Activated naive CD4-positive, alpha-beta T cell treated with anti-CD3 and anti-CD28 coated beads, Interleukin-2, amount 10 ng/mL, durations not matched to agents 7 days and 5 days (primary cell): ENCODE measurements at regions not wholly inside any gene's neighbourhood (a gene's known extent, or its start where the extent isn't known, plus 50 kb on each side); places are given as distances from the start of the nearest gene placed in this dataset.

Source experiments
- CTCF ChIA-PET: fragments of 350-600 bp; sonication (Branson Sonifier 250); formaldehyde crosslinking; loops from one replicate; lab custom pipeline; 2021; ENCODE audit warnings: antibody characterized with exemption; lab: Charles Lee
- DNase-seq: peaks from one replicate; pipeline ENCODE4 v3.0.0-alpha.2; 2020
- H3K27ac Mint-ChIP-seq: one replicate; pipeline ENCODE4 v1.8.0; 2021; ENCODE audit warnings: mild to moderate bottlenecking, moderate library complexity, mixed read lengths
- H3K27me3 Mint-ChIP-seq: one replicate; pipeline ENCODE4 v1.8.0; 2021; ENCODE audit warnings: mild to moderate bottlenecking, mixed read lengths
- H3K36me3 Mint-ChIP-seq: one replicate; pipeline ENCODE4 v1.8.0; 2021; ENCODE audit warnings: mixed read lengths
- H3K4me1 Mint-ChIP-seq: one replicate; pipeline ENCODE4 v1.8.0; 2021; ENCODE audit warnings: mixed read lengths
- H3K4me3 Mint-ChIP-seq: one replicate; pipeline ENCODE4 v1.8.0; 2021; ENCODE audit warnings: mild to moderate bottlenecking, moderate library complexity, mixed read lengths
- H3K9me3 Mint-ChIP-seq: one replicate; pipeline ENCODE4 v1.8.0; 2021; ENCODE audit warnings: mixed read lengths

DNA sequence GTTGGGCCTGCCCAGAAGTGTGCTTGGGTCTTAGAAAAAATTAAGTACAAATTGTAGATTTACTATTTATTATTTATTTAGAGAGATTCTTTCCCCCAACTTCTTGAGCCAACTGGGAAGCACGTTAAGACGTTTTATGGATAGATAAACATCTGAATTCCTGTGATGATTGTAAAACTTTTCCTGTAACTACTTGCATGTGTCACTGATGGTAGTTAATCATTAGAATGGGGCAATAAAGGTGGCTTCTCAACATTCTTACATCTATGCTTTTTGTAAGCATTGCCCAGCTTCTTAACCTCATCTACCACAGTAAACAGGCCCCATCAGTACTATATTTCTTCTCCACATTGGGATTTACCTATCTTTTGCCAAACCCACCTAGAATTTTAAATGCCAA, 559.8 kb downstream of the LMO4 start:
- Mint-ChIP-seq H3K27me3 (no peaks in the 10 kb centered on the region), H3K4me3 (no peak overlapping the region), H3K4me1 (no peaks in the 10 kb centered on the region), H3K36me3 (no peaks in the 10 kb centered on the region), H3K9me3 (no peaks in the 10 kb centered on the region), H3K27ac (no peak overlapping the region)
- DNase-seq = no peak
- CTCF ChIA-PET = no interaction called here

DNA sequence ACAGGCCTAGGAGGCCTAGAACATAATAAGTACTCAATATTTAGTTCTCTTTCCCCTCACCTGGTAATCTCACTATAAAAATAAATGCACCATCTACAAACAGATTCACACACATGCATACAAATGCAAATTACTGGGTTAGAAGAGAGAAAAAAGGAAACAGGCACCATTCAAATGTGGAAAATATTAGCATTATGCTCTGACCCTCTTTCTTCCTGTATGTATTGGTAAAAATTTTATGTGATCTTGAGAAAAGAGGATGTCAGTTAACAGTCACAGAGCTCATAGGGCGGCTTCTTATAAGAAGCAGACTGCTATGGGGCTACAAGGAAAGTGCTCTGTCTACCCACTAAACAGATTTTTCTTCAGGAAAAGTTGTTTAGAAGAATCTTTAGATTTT, 565.4 kb downstream of the LMO4 start:
- Mint-ChIP-seq H3K27me3 (no peaks in the 10 kb centered on the region), H3K4me3 (no peak overlapping the region), H3K27ac (no peak overlapping the region), H3K9me3 (no peaks in the 10 kb centered on the region), H3K4me1 (no peaks in the 10 kb centered on the region), H3K36me3 (no peaks in the 10 kb centered on the region)
- CTCF ChIA-PET = no interaction called here
- DNase-seq = no peak

DNA sequence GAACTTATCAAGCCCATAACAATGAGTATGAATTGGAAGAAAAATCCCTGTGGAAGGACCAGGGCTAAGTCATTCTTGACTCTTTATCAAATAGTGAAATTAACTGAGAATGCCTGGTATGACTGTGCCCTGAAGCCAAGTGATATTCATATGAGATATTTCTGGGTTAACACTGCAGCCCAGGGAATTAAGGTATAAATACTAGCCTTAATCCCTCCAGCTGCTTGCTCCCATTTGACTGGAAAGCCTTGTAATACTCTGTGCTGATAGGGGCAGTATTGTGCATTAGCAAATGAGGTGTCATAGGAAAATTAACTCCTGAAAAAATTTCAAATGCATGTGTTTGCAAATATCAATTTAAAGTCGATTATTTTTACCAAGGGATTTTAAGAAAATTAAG, 568.8 kb downstream of the LMO4 start:
- H3K27ac Mint-ChIP-seq = no peak overlapping the region
- H3K27me3 Mint-ChIP-seq = no peaks in the 10 kb centered on the region
- H3K4me1 Mint-ChIP-seq = no peaks in the 10 kb centered on the region
- no peak overlapping the region for H3K4me3 Mint-ChIP-seq
- DNase-seq = no peak
- no peaks in the 10 kb centered on the region for H3K9me3 Mint-ChIP-seq
- no peaks in the 10 kb centered on the region for H3K36me3 Mint-ChIP-seq
- CTCF ChIA-PET = no interaction called here

DNA sequence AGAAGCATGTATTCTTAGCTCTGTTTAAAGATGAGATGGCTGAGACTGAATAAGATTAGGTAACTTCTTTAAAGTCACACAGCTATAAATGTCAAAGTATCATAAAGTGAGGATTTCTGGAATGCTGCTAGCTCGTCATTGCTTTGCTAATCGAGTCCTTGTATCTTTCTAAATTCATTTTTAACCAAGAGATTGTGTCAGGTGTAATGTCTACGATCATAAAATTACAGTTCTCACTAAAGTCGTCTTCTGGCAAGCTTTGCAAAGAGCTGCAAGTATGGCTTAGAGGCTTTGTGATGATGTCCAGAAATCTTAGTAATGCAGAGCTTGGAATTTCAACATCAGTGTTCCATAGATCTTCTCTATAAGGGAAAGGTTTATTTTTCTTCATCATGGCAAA, 569.8 kb downstream of the LMO4 start:
- no peak for DNase-seq
- H3K27me3 Mint-ChIP-seq = no peaks in the 10 kb centered on the region

DNA sequence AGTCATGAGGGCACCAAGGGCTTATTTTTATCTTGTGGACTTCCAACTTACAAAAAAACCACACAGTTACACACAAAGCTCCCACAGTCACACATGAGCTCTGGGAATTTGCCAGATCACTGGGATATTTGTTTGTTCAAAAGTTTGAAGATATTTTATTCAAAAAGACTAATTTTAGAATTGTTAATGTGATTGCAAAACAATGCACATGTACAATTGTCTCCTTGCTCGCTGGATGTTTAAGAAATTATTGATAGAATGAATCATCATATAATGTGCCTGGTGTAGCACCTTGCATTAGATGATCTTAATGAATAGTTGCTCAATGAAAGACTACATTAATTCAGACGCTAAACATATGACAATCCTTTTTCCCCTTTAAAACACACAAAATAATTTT, 570.3 kb downstream of the LMO4 start:
- no peak overlapping the region for H3K27ac Mint-ChIP-seq
- no peak for DNase-seq
- no peaks in the 10 kb centered on the region for H3K27me3 Mint-ChIP-seq
- CTCF ChIA-PET = no interaction called here
- no peaks in the 10 kb centered on the region for H3K4me1 Mint-ChIP-seq
- no peak overlapping the region for H3K4me3 Mint-ChIP-seq
- no peaks in the 10 kb centered on the region for H3K36me3 Mint-ChIP-seq
- H3K9me3 Mint-ChIP-seq = no peaks in the 10 kb centered on the region

More for the DNA sequence above, 569.8 kb downstream of the LMO4 start:
- Mint-ChIP-seq H3K36me3 (no peaks in the 10 kb centered on the region), H3K4me3 (no peak overlapping the region), H3K27ac (no peak overlapping the region), H3K9me3 (no peaks in the 10 kb centered on the region), H3K4me1 (no peaks in the 10 kb centered on the region)
- CTCF ChIA-PET = no interaction called here

DNA sequence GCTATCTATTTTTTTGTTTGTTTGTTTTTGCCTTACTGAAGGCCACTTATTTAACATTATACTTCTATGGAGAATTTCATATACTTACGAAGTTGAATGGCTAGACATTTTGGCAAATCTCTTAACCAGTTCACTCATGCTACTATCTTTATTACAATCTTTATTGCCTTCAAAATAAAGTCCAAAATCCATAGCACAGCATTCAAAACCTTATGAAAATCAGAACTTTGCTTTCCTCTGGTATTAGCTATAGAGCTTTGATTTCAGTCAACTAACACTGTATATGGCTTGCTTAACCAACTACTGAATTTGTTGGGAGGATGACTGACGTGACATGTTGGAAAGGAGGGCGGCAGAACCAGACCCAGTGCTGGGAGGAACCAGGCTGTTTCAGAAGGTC, 571.1 kb downstream of the LMO4 start:
- DNase-seq = no peak
- Mint-ChIP-seq H3K4me1 (no peaks in the 10 kb centered on the region), H3K27ac (no peak overlapping the region), H3K9me3 (no peaks in the 10 kb centered on the region), H3K36me3 (no peaks in the 10 kb centered on the region), H3K4me3 (no peak overlapping the region), H3K27me3 (no peaks in the 10 kb centered on the region)
- CTCF ChIA-PET = no interaction called here

DNA sequence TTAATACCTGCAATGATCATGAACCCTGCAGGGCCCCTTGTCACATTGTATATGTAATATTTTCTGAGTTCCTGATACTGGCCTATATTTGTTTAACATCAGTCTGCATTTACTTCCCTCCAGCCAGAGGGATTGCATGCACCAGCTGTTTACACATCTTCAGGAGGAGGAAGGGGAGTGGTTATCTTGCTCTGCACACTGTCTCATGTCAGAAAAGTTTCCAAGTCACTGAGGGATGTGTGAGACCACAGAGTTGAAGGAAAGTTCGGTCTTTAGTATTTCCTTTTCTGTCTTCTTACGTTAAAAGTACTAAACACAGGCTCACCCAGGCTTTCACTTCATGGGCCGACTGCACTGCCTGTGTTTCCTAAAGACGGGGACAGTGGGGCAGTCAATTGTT, 574.1 kb downstream of the LMO4 start:
- H3K36me3 Mint-ChIP-seq = no peaks in the 10 kb centered on the region
- no peaks in the 10 kb centered on the region for H3K27me3 Mint-ChIP-seq
- H3K27ac Mint-ChIP-seq = no peak overlapping the region
- no peak overlapping the region for H3K4me3 Mint-ChIP-seq
- H3K9me3 Mint-ChIP-seq = no peaks in the 10 kb centered on the region
- DNase-seq = no peak
- CTCF ChIA-PET = no interaction called here
- no peaks in the 10 kb centered on the region for H3K4me1 Mint-ChIP-seq

DNA sequence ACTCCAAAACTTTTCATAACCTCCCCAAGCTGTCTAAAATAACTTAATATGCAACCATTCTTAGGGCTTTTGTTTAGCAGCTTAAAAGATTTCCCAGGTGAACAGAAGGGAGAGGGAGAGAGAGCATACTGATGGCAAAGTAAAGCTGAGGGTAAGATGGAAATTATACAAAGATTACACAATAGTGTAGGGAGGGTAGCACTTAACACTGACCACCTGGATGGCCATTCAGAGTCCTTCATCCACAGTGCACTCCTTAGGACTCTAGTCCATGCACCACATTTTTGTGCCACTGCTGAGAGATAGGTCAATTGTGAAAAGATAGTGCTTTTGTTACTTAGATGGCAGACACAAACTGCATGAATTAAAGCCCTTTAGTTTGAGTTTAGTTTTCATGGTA, 574.6 kb downstream of the LMO4 start:
- Mint-ChIP-seq H3K27me3 (no peaks in the 10 kb centered on the region), H3K4me1 (no peaks in the 10 kb centered on the region), H3K27ac (no peak overlapping the region), H3K36me3 (no peaks in the 10 kb centered on the region), H3K9me3 (no peaks in the 10 kb centered on the region), H3K4me3 (no peak overlapping the region)
- CTCF ChIA-PET = no interaction called here
- no peak for DNase-seq

DNA sequence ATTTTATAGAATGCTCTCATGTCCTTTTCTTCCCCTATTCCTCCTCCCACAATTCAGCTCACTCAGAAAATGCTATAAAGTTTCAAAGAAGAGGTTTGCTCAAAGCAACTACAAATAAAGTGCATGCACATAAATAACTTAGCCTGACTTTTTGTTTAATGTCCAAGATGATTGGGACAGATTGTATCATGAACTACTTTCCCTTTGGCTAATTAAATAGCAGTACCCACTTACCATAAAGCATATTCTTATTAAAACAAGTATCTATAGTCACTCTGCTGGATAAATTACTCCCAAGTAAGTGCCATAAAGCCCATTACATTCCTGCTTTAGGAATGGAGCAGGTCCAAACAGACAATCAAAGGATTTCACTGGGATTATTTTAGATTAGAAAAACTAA, 576.0 kb downstream of the LMO4 start:
- Mint-ChIP-seq H3K4me1 (no peaks in the 10 kb centered on the region), H3K9me3 (no peaks in the 10 kb centered on the region), H3K36me3 (no peaks in the 10 kb centered on the region), H3K27ac (no peak overlapping the region), H3K27me3 (no peaks in the 10 kb centered on the region), H3K4me3 (no peak overlapping the region)
- CTCF ChIA-PET = no interaction called here
- no peak for DNase-seq

DNA sequence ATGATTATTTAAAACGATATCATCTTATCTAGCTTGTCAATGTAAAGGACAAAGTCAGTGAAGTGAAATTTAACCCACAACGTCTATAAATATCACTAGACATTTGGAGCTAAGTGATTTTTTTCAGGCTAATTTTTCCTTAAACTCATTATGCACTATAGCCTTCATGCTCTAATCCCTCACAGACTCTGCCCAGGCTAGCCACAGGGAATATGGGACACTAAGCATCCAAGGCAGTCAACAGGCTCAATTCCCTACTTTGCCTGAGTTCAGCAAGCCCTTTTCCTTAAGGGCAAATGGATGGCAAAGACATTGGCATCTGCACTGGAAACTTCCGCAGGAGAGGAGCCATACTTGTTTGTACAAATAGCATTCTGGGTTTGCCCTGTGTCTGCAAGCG, 577.0 kb downstream of the LMO4 start:
- no peak overlapping the region for H3K27ac Mint-ChIP-seq
- DNase-seq = no peak
- H3K4me3 Mint-ChIP-seq = no peak overlapping the region
- H3K9me3 Mint-ChIP-seq = no peaks in the 10 kb centered on the region
- CTCF ChIA-PET = no interaction called here
- no peaks in the 10 kb centered on the region for H3K4me1 Mint-ChIP-seq
- no peaks in the 10 kb centered on the region for H3K36me3 Mint-ChIP-seq
- H3K27me3 Mint-ChIP-seq = no peaks in the 10 kb centered on the region

DNA sequence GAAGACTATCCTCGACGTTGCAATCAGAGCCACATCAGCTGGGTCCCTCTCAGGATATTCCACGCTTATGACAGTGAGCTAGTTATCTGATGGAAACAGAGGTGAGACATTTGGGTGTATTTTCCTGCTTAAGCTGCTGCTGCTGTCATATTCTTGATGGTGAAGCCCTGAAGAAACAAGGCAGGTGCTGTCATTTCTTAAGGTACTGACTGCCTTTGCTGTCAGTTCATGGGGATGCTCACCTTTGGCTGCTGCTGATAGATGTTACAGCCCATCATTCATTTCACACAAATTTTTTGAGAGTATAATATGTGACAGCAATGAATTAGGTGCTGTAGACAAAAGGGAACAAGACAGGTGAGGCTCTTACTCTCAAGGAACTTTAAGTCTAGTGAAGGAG, 577.4 kb downstream of the LMO4 start:
- H3K36me3 Mint-ChIP-seq = no peaks in the 10 kb centered on the region
- no peaks in the 10 kb centered on the region for H3K9me3 Mint-ChIP-seq
- H3K4me1 Mint-ChIP-seq = no peaks in the 10 kb centered on the region
- no peak overlapping the region for H3K4me3 Mint-ChIP-seq
- no peak overlapping the region for H3K27ac Mint-ChIP-seq
- DNase-seq = no peak
- CTCF ChIA-PET = no interaction called here
- H3K27me3 Mint-ChIP-seq = no peaks in the 10 kb centered on the region

DNA sequence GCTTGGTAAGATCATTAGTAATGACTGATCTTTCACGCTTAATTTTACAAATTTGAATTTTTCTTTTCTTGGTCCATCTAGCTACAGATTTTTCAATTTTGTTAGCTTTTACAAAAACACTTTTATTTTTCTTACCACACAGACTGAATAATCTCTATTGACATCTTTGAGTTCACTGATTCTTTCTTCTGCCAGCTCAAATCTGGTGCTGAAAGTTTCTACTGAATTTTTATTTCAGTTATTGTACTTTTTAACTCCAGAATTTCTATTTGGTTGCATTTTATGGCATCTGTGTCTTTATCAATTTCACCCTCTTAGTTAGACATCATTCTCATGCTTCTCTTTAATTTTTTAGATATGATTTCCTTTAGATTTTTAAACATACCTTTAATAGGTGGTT, 584.7 kb downstream of the LMO4 start:
- Mint-ChIP-seq H3K27ac (no peak overlapping the region), H3K27me3 (no peaks in the 10 kb centered on the region), H3K4me1 (no peaks in the 10 kb centered on the region), H3K9me3 (peaks cover 1% of the 10 kb centered on the region), H3K4me3 (no peak overlapping the region), H3K36me3 (no peaks in the 10 kb centered on the region)
- CTCF ChIA-PET = no interaction called here
- no peak for DNase-seq

DNA sequence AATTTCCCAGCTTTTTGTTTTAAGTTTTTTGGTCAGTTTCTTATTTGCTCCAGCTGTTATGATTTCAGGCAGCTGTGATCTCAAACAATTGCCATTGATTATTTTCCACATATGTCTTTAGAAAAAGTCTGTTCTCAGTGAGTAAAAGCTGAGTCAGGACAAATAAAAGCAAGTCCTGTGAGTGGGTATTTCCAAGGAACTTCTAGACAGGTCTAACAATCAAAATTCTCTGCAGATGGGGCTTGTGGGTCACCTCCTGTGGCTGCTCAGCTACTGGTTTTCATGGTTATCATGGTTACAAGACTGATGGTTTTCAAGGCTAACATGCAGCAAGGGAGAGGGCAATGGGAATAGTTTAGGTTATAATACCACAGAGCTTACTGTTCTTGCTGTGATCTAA, 585.7 kb downstream of the LMO4 start:
- H3K36me3 Mint-ChIP-seq = no peaks in the 10 kb centered on the region
- H3K27ac Mint-ChIP-seq = no peak overlapping the region
- H3K4me3 Mint-ChIP-seq = no peak overlapping the region
- no peaks in the 10 kb centered on the region for H3K4me1 Mint-ChIP-seq
- DNase-seq = no peak
- H3K9me3 Mint-ChIP-seq = peaks cover 1% of the 10 kb centered on the region
- CTCF ChIA-PET = no interaction called here
- no peaks in the 10 kb centered on the region for H3K27me3 Mint-ChIP-seq

DNA sequence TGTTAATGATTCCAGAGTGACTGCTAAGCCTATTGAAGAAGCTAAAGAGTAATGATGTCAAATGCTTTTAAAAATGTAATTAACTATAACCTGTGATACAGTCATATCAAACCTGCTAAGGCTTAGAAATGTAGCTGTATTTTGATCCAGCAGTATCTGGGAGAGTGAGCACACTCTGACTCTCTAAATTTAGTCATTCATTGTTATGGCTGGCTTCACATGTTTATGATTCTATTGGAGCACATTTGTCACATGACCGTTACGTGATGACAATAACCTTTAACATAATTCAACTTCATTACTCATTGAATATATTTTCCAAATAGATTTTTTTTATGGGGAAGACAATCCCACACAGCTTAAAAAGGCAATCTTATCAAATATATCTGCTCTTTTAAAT, 587.1 kb downstream of the LMO4 start:
- Mint-ChIP-seq H3K4me1 (no peaks in the 10 kb centered on the region), H3K27ac (no peak overlapping the region), H3K4me3 (no peak overlapping the region), H3K36me3 (no peaks in the 10 kb centered on the region), H3K27me3 (no peaks in the 10 kb centered on the region), H3K9me3 (peaks cover 1% of the 10 kb centered on the region)
- CTCF ChIA-PET = no interaction called here
- no peak for DNase-seq

DNA sequence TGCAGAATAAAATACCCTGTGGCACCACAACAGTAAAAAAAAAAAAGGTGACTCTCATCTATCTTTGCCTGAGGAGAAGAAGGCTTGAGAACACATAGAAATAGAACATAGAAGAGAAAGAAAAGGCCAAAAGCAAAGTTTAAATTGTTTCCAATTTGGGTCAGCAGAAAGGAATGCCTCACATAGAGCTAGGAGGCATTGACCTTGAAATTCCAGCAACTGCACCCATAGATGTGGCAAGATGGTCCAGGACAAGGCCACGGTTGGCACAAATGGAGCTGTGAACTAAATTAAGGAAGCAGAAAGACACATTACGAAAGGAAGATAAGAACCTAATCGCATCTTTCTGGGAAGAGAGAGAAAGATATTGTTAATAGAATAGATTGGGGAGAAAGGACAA, 588.3 kb downstream of the LMO4 start:
- Mint-ChIP-seq H3K4me1 (no peaks in the 10 kb centered on the region), H3K27me3 (no peaks in the 10 kb centered on the region), H3K4me3 (no peak overlapping the region), H3K9me3 (peaks cover 1% of the 10 kb centered on the region), H3K36me3 (no peaks in the 10 kb centered on the region), H3K27ac (no peak overlapping the region)
- no peak for DNase-seq
- CTCF ChIA-PET = no interaction called here

DNA sequence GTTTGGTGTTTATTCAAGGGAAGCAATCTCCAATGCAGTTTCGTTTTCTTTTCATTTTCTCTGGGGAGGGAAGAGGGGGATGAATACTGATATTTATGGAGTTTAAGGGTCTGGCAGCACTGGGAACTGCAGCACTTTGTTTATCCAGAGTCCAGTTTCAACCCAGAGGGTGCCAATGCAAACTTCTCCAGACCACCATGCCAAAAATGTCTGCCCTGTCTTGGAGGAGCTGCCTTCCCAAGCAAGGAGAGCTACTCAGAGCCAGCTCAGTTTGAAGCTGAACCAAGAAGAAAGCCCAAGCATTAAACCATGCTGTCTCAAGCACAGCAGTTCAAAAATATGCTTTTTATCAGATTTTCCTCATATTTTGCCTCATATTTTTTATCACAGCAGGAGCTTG, 589.7 kb downstream of the LMO4 start:
- H3K36me3 Mint-ChIP-seq = no peaks in the 10 kb centered on the region

More for the DNA sequence above, 589.7 kb downstream of the LMO4 start:
- no peak overlapping the region for H3K27ac Mint-ChIP-seq
- DNase-seq = no peak
- H3K27me3 Mint-ChIP-seq = no peaks in the 10 kb centered on the region
- H3K9me3 Mint-ChIP-seq = no peaks in the 10 kb centered on the region
- no peaks in the 10 kb centered on the region for H3K4me1 Mint-ChIP-seq
- CTCF ChIA-PET = no interaction called here
- H3K4me3 Mint-ChIP-seq = no peak overlapping the region
